H9 (cell line): ENCODE measurements at regions not wholly inside any gene's neighbourhood (a gene's known extent, or its start where the extent isn't known, plus 50 kb on each side); places are given as distances from the start of the nearest gene placed in this dataset.

Source experiments
- DNase-seq: peaks from one replicate; pipeline ENCODE4 v3.0.0-alpha.2; 2017
- H2AFZ ChIP-seq: one replicate; pipeline ENCODE4 v1.6.1; 2013; ENCODE audit warnings: mild to moderate bottlenecking, low read length, control low read depth, moderate library complexity
- H2AK5ac ChIP-seq: 2 replicates; pipeline ENCODE4 v1.6.1; 2013; ENCODE audit warnings: low read length, control low read depth, mixed read lengths; ENCODE audit not compliant: insufficient read length
- H2BK120ac ChIP-seq: one replicate; pipeline ENCODE4 v1.6.1; 2013; ENCODE audit warnings: low read depth, mild to moderate bottlenecking, low read length, control low read depth, inconsistent platforms; ENCODE audit not compliant: poor library complexity, severe bottlenecking
- H2BK12ac ChIP-seq: 2 replicates; pipeline ENCODE4 v1.6.1; 2013; ENCODE audit warnings: low read length, control low read depth, mixed read lengths, low read depth; ENCODE audit not compliant: insufficient read length
- H2BK15ac ChIP-seq: 2 replicates; pipeline ENCODE4 v1.6.1; 2013; ENCODE audit warnings: low read depth, low read length, control low read depth
- H2BK20ac ChIP-seq: one replicate; pipeline ENCODE4 v1.6.1; 2013; ENCODE audit warnings: low read depth, mild to moderate bottlenecking, low read length, control low read depth, inconsistent platforms; ENCODE audit not compliant: poor library complexity, severe bottlenecking
- H2BK5ac ChIP-seq: 2 replicates; pipeline ENCODE4 v1.6.1; 2013; ENCODE audit warnings: low read length, control low read depth, mixed read lengths; ENCODE audit not compliant: insufficient read length
- H3K14ac ChIP-seq: 2 replicates; pipeline ENCODE4 v1.6.1; 2013; ENCODE audit warnings: low read length, control low read depth; ENCODE audit not compliant: insufficient read depth
- H3K18ac ChIP-seq: 2 replicates; pipeline ENCODE4 v1.6.1; 2013; ENCODE audit warnings: low read depth, mild to moderate bottlenecking, mixed read lengths, low read length, control low read depth; ENCODE audit not compliant: insufficient read length
- H3K23ac ChIP-seq: 2 replicates; pipeline ENCODE4 v1.6.1; 2013; ENCODE audit warnings: low read length, control low read depth, mixed read lengths, low read depth; ENCODE audit not compliant: insufficient read length
- H3K23me2 ChIP-seq: 2 replicates; pipeline ENCODE4 v1.6.1; 2013; ENCODE audit warnings: low read depth, mild to moderate bottlenecking, mixed read lengths, low read length, control low read depth; ENCODE audit not compliant: insufficient read length, poor library complexity, severe bottlenecking
- H3K27ac ChIP-seq: 2 replicates; pipeline ENCODE4 v1.5.1; 2013; ENCODE audit warnings: low read length, control low read depth, mixed read lengths, low read depth; ENCODE audit not compliant: insufficient read length
- H3K27me3 ChIP-seq: 2 replicates; pipeline ENCODE4 v1.6.1; 2013; ENCODE audit warnings: low read length, control low read depth, inconsistent platforms; ENCODE audit not compliant: insufficient read depth
- H3K4ac ChIP-seq: 2 replicates; pipeline ENCODE4 v1.6.1; 2013; ENCODE audit warnings: low read depth, mild to moderate bottlenecking, control low read depth, inconsistent platforms, low read length, moderate library complexity
- H3K4me1 ChIP-seq: 2 replicates; pipeline ENCODE4 v1.6.1; 2013; ENCODE audit warnings: low read length, control low read depth, inconsistent platforms; ENCODE audit not compliant: insufficient read depth
- H3K4me2 ChIP-seq: 2 replicates; pipeline ENCODE4 v1.6.1; 2013; ENCODE audit warnings: low read length, control low read depth, mixed read lengths; ENCODE audit not compliant: insufficient read length, insufficient read depth
- H3K56ac ChIP-seq: 2 replicates; pipeline ENCODE4 v1.6.1; 2013; ENCODE audit warnings: low read depth, mild to moderate bottlenecking, mixed read lengths, low read length, control low read depth; ENCODE audit not compliant: insufficient read length
- H3K79me1 ChIP-seq: 2 replicates; pipeline ENCODE4 v1.6.1; 2013; ENCODE audit warnings: low read depth, mild to moderate bottlenecking, moderate library complexity, low read length, control low read depth, inconsistent platforms; ENCODE audit not compliant: insufficient read depth, poor library complexity, severe bottlenecking
- H3K79me2 ChIP-seq: 2 replicates; pipeline ENCODE4 v1.6.1; 2013; ENCODE audit warnings: low read length, control low read depth, inconsistent platforms; ENCODE audit not compliant: insufficient read depth
- H3K9ac ChIP-seq: 2 replicates; pipeline ENCODE4 v1.6.1; 2013; ENCODE audit warnings: low read length, control low read depth, mixed read lengths; ENCODE audit not compliant: insufficient read length; ENCODE audit errors: extremely low read depth
- H3K9me3 ChIP-seq: one replicate; pipeline ENCODE4 v1.6.1; 2013; ENCODE audit warnings: low read depth, low read length, inconsistent platforms; ENCODE audit not compliant: control insufficient read depth
- H3T11ph ChIP-seq: one replicate; pipeline ENCODE4 v1.6.1; 2013; ENCODE audit warnings: mild to moderate bottlenecking, low read length, control low read depth, inconsistent platforms
- H4K20me1 ChIP-seq: one replicate; pipeline ENCODE4 v1.6.1; 2013; ENCODE audit not compliant: control insufficient read depth, insufficient read length, insufficient read depth
- H4K5ac ChIP-seq: 2 replicates; pipeline ENCODE4 v1.6.1; 2013; ENCODE audit warnings: low read depth, mild to moderate bottlenecking, mixed read lengths, low read length, control low read depth; ENCODE audit not compliant: insufficient read length
- H4K8ac ChIP-seq: replicated peaks from 2 replicates; pipeline ENCODE4 v1.6.1; 2013; ENCODE audit warnings: low read length, control low read depth, mixed read lengths, low read depth; ENCODE audit not compliant: insufficient read length
- H4K91ac ChIP-seq: 2 replicates; pipeline ENCODE4 v1.6.1; 2013; ENCODE audit warnings: low read depth, mild to moderate bottlenecking, moderate library complexity, mixed read lengths, low read length, control low read depth; ENCODE audit not compliant: insufficient read length
- H3K27ac Mint-ChIP-seq, 3 experiments: 2 replicates in 2 of 3; 3 replicates in 1 of 3; pipeline ENCODE4 v1.8.0; 2020 to 2021; ENCODE audit warnings: mixed read lengths in 3 of 3, mild to moderate bottlenecking in 1 of 3, moderate library complexity in 1 of 3
- H3K27me3 Mint-ChIP-seq: 2 replicates; pipeline ENCODE4 v1.8.0; 2021; ENCODE audit warnings: low read depth, mild to moderate bottlenecking, moderate library complexity, mixed read lengths
- H3K36me3 Mint-ChIP-seq, 3 experiments: 2 replicates in 2 of 3; 3 replicates in 1 of 3; pipeline ENCODE4 v1.8.0; 2020 to 2021; ENCODE audit warnings: low read depth in 3 of 3, mixed read lengths in 3 of 3; ENCODE audit not compliant: insufficient read depth in 1 of 3
- H3K4me1 Mint-ChIP-seq, 2 experiments: 2 replicates each; pipeline ENCODE4 v1.8.0; 2020; ENCODE audit warnings: mixed read lengths in 2 of 2
- H3K4me3 Mint-ChIP-seq, 2 experiments: 2 replicates in 1 of 2; 3 replicates in 1 of 2; pipeline ENCODE4 v1.8.0; 2020 to 2021; ENCODE audit warnings: mild to moderate bottlenecking in 2 of 2, mixed read lengths in 2 of 2, moderate library complexity in 1 of 2
- H3K9me3 Mint-ChIP-seq, 2 experiments: 2 replicates in 1 of 2; 3 replicates in 1 of 2; pipeline ENCODE4 v1.8.0; 2020; ENCODE audit warnings: mild to moderate bottlenecking in 2 of 2, mixed read lengths in 2 of 2, moderate library complexity in 1 of 2
- WGBS: extraction: QIAGEN DNeasy Blood & Tissue Kit; methylation state at CpG from one replicate; pipeline ENCODE4 v1.1.7; 2013; ENCODE audit warnings: missing lambda C conversion rate, low lambda C conversion rate, mixed read lengths; ENCODE audit not compliant: insufficient read length; ENCODE audit errors: extremely low coverage; 5-methylcytosine and 5-hydroxymethylcytosine counted together
- TF ChIP-seq, protein P1 (sequence below): fragments of 200-600 bp; sonication (generic); conservative IDR thresholded peaks from 3 replicates; pipeline ENCODE4 v1.8.0; 2021; ENCODE audit warnings: antibody characterized with exemption, mild to moderate bottlenecking

DNA sequence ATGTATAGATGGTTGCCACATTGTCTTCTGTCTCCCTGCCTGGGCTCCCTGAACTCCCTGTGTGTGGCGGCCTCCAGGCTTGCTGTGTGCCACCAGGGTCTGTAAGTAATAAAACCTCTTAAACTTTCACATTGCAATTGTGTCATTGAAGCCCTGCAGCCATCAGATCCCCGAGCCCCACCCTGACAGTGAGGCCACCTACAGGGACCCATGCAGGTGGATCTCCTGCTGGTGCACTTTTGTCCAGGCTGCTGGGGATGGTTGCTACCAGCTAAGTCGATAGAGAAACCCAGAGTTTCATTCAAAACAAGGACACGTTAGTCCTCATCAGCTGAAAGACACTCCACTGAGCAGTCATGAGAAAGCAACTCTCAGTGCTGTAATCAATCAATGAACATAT lies 133.6 kb upstream of the PRICKLE2 start:
- Histone ChIP-seq H3K56ac (no peak overlapping the region), H2BK5ac (no peak overlapping the region), H3K4me1 (0 out of 2 replicates have a peak, but pooled peaks cover 8% of the 10 kb centered on the region), H2BK15ac (no peak overlapping the region), H3K79me2 (no peaks in the 10 kb centered on the region), H4K5ac (no peak overlapping the region), H3K14ac (no peak overlapping the region), H3K79me1 (no peaks in the 10 kb centered on the region), H4K91ac (no peak overlapping the region), H2BK20ac (no peak overlapping the region), H3K4ac (no peak overlapping the region), H3T11ph (no peak overlapping the region), H3K4me2 (no peak overlapping the region), H3K9me3 (no peaks in the 10 kb centered on the region), H3K27me3 (0 out of 2 replicates have a peak, but pooled peaks cover 1% of the 10 kb centered on the region), H3K23ac (no peak overlapping the region), H3K23me2 (no peaks in the 10 kb centered on the region), H3K27ac (no peak overlapping the region), H2BK120ac (no peak overlapping the region), H2BK12ac (no peak overlapping the region), H2AFZ (no peak overlapping the region), H3K9ac (no peak overlapping the region), H4K20me1 (no peaks in the 10 kb centered on the region), H2AK5ac (no peak overlapping the region), H4K8ac (no peak overlapping the region), H3K18ac (no peak overlapping the region)
- no CpG with 5 or more reads among the region's 4 CpGs for WGBS
- Mint-ChIP-seq H3K4me3 (no peak overlapping the region), H3K27ac (no peak overlapping the region), H3K9me3 (no peaks in the 10 kb centered on the region), H3K27me3 (no peaks in the 10 kb centered on the region; the same call in 1 of the 2 replicates), H3K4me1 (peaks cover 16 to 39% of the 10 kb centered on the region in 2 experiments), H3K36me3 (no peaks in the 10 kb centered on the region)
- TF ChIP-seq, protein P1, sequence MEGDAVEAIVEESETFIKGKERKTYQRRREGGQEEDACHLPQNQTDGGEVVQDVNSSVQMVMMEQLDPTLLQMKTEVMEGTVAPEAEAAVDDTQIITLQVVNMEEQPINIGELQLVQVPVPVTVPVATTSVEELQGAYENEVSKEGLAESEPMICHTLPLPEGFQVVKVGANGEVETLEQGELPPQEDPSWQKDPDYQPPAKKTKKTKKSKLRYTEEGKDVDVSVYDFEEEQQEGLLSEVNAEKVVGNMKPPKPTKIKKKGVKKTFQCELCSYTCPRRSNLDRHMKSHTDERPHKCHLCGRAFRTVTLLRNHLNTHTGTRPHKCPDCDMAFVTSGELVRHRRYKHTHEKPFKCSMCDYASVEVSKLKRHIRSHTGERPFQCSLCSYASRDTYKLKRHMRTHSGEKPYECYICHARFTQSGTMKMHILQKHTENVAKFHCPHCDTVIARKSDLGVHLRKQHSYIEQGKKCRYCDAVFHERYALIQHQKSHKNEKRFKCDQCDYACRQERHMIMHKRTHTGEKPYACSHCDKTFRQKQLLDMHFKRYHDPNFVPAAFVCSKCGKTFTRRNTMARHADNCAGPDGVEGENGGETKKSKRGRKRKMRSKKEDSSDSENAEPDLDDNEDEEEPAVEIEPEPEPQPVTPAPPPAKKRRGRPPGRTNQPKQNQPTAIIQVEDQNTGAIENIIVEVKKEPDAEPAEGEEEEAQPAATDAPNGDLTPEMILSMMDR: no peak
- DNase-seq: no peak
